HepG2 (cell line): ENCODE measurements at regions not wholly inside any gene's neighbourhood (a gene's known extent, or its start where the extent isn't known, plus 50 kb on each side); places are given as distances from the start of the nearest gene placed in this dataset.

ENCODE experiments used
- ATAC-seq: fragments of 200-7000 bp; cut with Tn5 transposase; 3 replicates; pipeline ENCODE4 v1.9.1; 2020; ENCODE audit warnings: mild to moderate bottlenecking, moderate library complexity
- BruUV-seq: library from RNA; stranded (reverse); fragments of 400-500 nt; replicated peaks from 2 replicates; lab custom pipeline; 2021; lab: Mats Ljungman, UMichigan
- CTCF ChIA-PET: fragments of 300-600 bp; formaldehyde crosslinking; extraction: SDS; loops from one replicate; lab custom pipeline; 2021; ENCODE audit warnings: low total read pairs, inconsistent platforms, low intra/inter-chr PET ratio; lab: Yijun Ruan, JAX
- POLR2A ChIA-PET: fragments of 350-600 bp; sonication (Branson Sonifier 250); formaldehyde crosslinking; loops from one replicate; lab custom pipeline; 2020; ENCODE audit warnings: antibody characterized with exemption, inconsistent platforms; lab: Yijun Ruan, JAX
- DNase-seq: peaks from one replicate; pipeline ENCODE4 v3.0.0-alpha.2; 2015; ENCODE audit warnings: low spot score
- FAIRE-seq: peaks from 3 replicates; lab custom pipeline; 2011; peaks lifted over from hg19 to GRCh38; lab: Jason Lieb, UNC
- H2AFZ ChIP-seq: one replicate; pipeline ENCODE4 v1.6.1; 2011; ENCODE audit warnings: low read length, inconsistent platforms
- H3K27ac ChIP-seq: fragments of 300-600 bp; 3 replicates; pipeline ENCODE4 v1.8.0; 2011; ENCODE audit warnings: mixed run types, mild to moderate bottlenecking, mixed read lengths, low read length, inconsistent platforms; ENCODE audit not compliant: insufficient read depth; ENCODE audit errors: extremely low read length
- H3K27me3 ChIP-seq, 2 experiments: fragments of 200-600 bp in 1 of 2; 2 replicates in 1 of 2; 3 replicates in 1 of 2; pipeline versions ENCODE4 v1.6.0 to v1.8.0; 2011; ENCODE audit warnings: low read length in 2 of 2, mild to moderate bottlenecking in 2 of 2, moderate library complexity in 2 of 2, inconsistent platforms in 1 of 2; ENCODE audit not compliant: insufficient read depth in 2 of 2, control insufficient read depth in 1 of 2
- H3K36me3 ChIP-seq, 2 experiments: fragments of 200-600 bp in 1 of 2; replicated peaks in 1 of 2; 2 replicates in 1 of 2; 3 replicates in 1 of 2; pipeline versions ENCODE4 v1.5.1 to v1.8.0; 2011; ENCODE audit warnings: low read length in 2 of 2, inconsistent platforms in 1 of 2; ENCODE audit not compliant: insufficient read depth in 2 of 2, control insufficient read depth in 1 of 2
- H3K4me1 ChIP-seq: 2 replicates; pipeline ENCODE4 v1.5.1; 2012; ENCODE audit warnings: low read length, inconsistent platforms; ENCODE audit not compliant: insufficient read depth
- H3K4me2 ChIP-seq: 2 replicates; pipeline ENCODE4 v1.6.0; 2011; ENCODE audit warnings: low read depth, low read length, inconsistent platforms
- H3K4me3 ChIP-seq, 3 experiments: fragments of 200-600 bp in 1 of 3; sonication (generic), shearing (Covaris generic) in 1 of 3; replicated peaks in 1 of 3; 2 replicates each; pipeline ENCODE4 v1.5.1; 2011 to 2016; ENCODE audit warnings: low read length in 3 of 3, inconsistent platforms in 2 of 3, low read depth in 2 of 3, mild to moderate bottlenecking in 2 of 3, control low read depth in 1 of 3, mixed read lengths in 1 of 3; ENCODE audit not compliant: insufficient read depth in 1 of 3
- H3K79me2 ChIP-seq: one replicate; pipeline ENCODE4 v1.6.1; 2011; ENCODE audit warnings: low read length, inconsistent platforms; ENCODE audit not compliant: insufficient read depth
- H3K9ac ChIP-seq: 2 replicates; pipeline ENCODE4 v1.6.0; 2011; ENCODE audit warnings: mild to moderate bottlenecking, low read depth, low read length, inconsistent platforms; ENCODE audit not compliant: insufficient read depth
- H3K9me3 ChIP-seq: 2 replicates; pipeline ENCODE4 v1.5.1; 2012; ENCODE audit warnings: mild to moderate bottlenecking, low read length
- H4K20me1 ChIP-seq: 2 replicates; pipeline ENCODE4 v1.6.0; 2011; ENCODE audit warnings: inconsistent platforms, mild to moderate bottlenecking, low read length, moderate library complexity; ENCODE audit not compliant: insufficient read depth
- AKAP8 ChIP-seq: sonication (generic); formaldehyde crosslinking; IDR thresholded peaks from 2 replicates; pipeline ENCODE4 v1.5.1; 2020; ENCODE audit warnings: mild to moderate bottlenecking, missing genetic modification reagents
- FOXC1 ChIP-seq: sonication (generic); formaldehyde crosslinking; IDR thresholded peaks from 2 replicates; pipeline ENCODE4 v1.8.0; 2022; ENCODE audit warnings: mild to moderate bottlenecking, missing genetic modification reagents, borderline replicate concordance
- IRX3 ChIP-seq: sonication (generic); formaldehyde crosslinking; IDR thresholded peaks from 2 replicates; pipeline ENCODE4 v1.8.1; 2023; ENCODE audit warnings: mild to moderate bottlenecking, low read depth, missing genetic modification reagents, borderline replicate concordance
- JARID2 ChIP-seq: sonication (generic); formaldehyde crosslinking; IDR thresholded peaks from 2 replicates; pipeline ENCODE4 v1.8.1; 2023; ENCODE audit warnings: missing genetic modification reagents, inconsistent platforms; ENCODE audit not compliant: insufficient replicate concordance
- MEIS1 ChIP-seq: sonication (generic); formaldehyde crosslinking; IDR thresholded peaks from 2 replicates; pipeline ENCODE4 v1.9.0; 2021; ENCODE audit warnings: mild to moderate bottlenecking, missing genetic modification reagents, moderate library complexity, borderline replicate concordance
- SRY ChIP-seq: sonication (generic); formaldehyde crosslinking; IDR thresholded peaks from 2 replicates; pipeline ENCODE4 v1.8.0; 2022; ENCODE audit warnings: mild to moderate bottlenecking, missing genetic modification reagents
- ZFP36L1 ChIP-seq: sonication (generic); formaldehyde crosslinking; IDR thresholded peaks from 2 replicates; pipeline ENCODE4 v1.8.0; 2022; ENCODE audit warnings: mild to moderate bottlenecking, missing genetic modification reagents, moderate library complexity
- ZNF484 ChIP-seq: sonication (generic); formaldehyde crosslinking; IDR thresholded peaks from 2 replicates; pipeline ENCODE4 v1.5.1; 2020; ENCODE audit warnings: mild to moderate bottlenecking, low read depth, missing genetic modification reagents, borderline replicate concordance
- ZNF790 ChIP-seq: sonication (generic); formaldehyde crosslinking; IDR thresholded peaks from 2 replicates; pipeline ENCODE4 v1.8.0; 2022; ENCODE audit warnings: missing genetic modification reagents, mild to moderate bottlenecking, borderline replicate concordance
- ZNF816 ChIP-seq: sonication (generic); formaldehyde crosslinking; IDR thresholded peaks from 2 replicates; pipeline ENCODE4 v1.8.0; 2022; ENCODE audit warnings: missing genetic modification reagents, mild to moderate bottlenecking, borderline replicate concordance
- ZNF839 ChIP-seq: sonication (generic); formaldehyde crosslinking; IDR thresholded peaks from 2 replicates; pipeline ENCODE4 v1.4.0; 2020; ENCODE audit warnings: missing genetic modification reagents, mild to moderate bottlenecking, borderline replicate concordance
- ZNF850 ChIP-seq: sonication (generic); formaldehyde crosslinking; conservative IDR thresholded peaks from 2 replicates; pipeline ENCODE4 v1.9.0; 2021; ENCODE audit warnings: mild to moderate bottlenecking, missing genetic modification reagents
- ZNF891 ChIP-seq: sonication (generic); formaldehyde crosslinking; IDR thresholded peaks from 2 replicates; pipeline ENCODE4 v1.5.0; 2020; ENCODE audit warnings: mild to moderate bottlenecking, missing genetic modification reagents
- WGBS: methylation state at CpG from one replicate; pipeline ENCODE4 v1.1.6; 2017; ENCODE audit warnings: low lambda C conversion rate; 5-methylcytosine and 5-hydroxymethylcytosine counted together
- in situ Hi-C: cut with HindIII; loops from 2 replicates; pipeline ENCODE4 v1.10.0; 2017; ENCODE audit warnings: low pct_unique_long_range_greater_than_20kb; ENCODE audit not compliant: extremely low pct_ligation_motif_present
- intact Hi-C: fragments of 100-400 bp; cut with micrococcal nuclease; formaldehyde crosslinking; loops from one replicate; pipeline ENCODE4 v1.10.0; 2022; ENCODE audit not compliant: unreplicated experiment
- TF ChIP-seq, protein P1 (sequence below): sonication (generic); formaldehyde crosslinking; IDR thresholded peaks from 2 replicates; pipeline ENCODE4 v1.5.1; 2020; ENCODE audit warnings: missing genetic modification reagents, mild to moderate bottlenecking, borderline replicate concordance
- TF ChIP-seq, protein P2 (sequence below): sonication (generic); formaldehyde crosslinking; IDR thresholded peaks from 2 replicates; pipeline ENCODE4 v1.5.0; 2020; ENCODE audit warnings: missing genetic modification reagents

DNA sequence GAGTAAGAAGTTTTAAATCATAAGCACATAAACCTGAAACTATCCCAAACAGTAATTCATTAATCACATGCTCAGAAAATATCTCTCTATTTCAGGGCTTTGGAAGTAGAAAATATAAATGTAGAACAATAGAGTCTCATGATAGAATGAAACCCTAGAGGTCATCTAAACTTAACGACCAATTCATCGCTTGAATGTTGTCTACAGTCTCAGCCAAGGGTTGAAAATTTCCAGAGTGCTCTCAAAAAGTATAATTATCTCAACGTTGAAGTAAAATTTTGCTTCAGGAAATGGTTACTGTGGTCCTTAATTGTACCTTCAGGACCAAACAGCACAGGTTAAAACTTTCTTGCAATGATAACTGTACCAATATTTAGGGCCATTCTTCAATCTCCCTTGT lies 1053.6 kb upstream of the SEL1L start:
- H2AFZ ChIP-seq = no peak overlapping the region
- no peak overlapping the region for H3K9ac ChIP-seq
- no peak overlapping the region for H3K27ac ChIP-seq
- TF ChIP-seq ZNF484 (CRISPR knock-in tag) (no peak), IRX3 (CRISPR knock-in tag) (no peak)
- TF ChIP-seq, protein P1, sequence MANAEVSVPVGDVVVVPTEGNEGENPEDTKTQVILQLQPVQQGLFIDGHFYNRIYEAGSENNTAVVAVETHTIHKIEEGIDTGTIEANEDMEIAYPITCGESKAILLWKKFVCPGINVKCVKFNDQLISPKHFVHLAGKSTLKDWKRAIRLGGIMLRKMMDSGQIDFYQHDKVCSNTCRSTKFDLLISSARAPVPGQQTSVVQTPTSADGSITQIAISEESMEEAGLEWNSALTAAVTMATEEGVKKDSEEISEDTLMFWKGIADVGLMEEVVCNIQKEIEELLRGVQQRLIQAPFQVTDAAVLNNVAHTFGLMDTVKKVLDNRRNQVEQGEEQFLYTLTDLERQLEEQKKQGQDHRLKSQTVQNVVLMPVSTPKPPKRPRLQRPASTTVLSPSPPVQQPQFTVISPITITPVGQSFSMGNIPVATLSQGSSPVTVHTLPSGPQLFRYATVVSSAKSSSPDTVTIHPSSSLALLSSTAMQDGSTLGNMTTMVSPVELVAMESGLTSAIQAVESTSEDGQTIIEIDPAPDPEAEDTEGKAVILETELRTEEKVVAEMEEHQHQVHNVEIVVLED = no peak
- DNase-seq (no peak), FAIRE-seq (no peak), ATAC-seq (no peak)
- peaks cover 72% of the 10 kb centered on the region for H3K9me3 ChIP-seq
- no peaks in the 10 kb centered on the region for H3K4me1 ChIP-seq
- no peak overlapping the region for H3K4me2 ChIP-seq
- CTCF ChIA-PET = no interaction called here
- no peak overlapping the region for H3K4me3 ChIP-seq
- no peaks in the 10 kb centered on the region for H4K20me1 ChIP-seq
- intact Hi-C loops (no loop called here), in situ Hi-C loops (no loop called here)
- no TSS peak for BruUV-seq
- no peaks in the 10 kb centered on the region for H3K79me2 ChIP-seq
- no peaks in the 10 kb centered on the region; a peak in 1 of 5 replicates for H3K27me3 ChIP-seq
- no peaks in the 10 kb centered on the region for H3K36me3 ChIP-seq
- POLR2A ChIA-PET = no interaction called here
- 1% methylated on average over 3 of the region's 3 CpGs for WGBS

DNA sequence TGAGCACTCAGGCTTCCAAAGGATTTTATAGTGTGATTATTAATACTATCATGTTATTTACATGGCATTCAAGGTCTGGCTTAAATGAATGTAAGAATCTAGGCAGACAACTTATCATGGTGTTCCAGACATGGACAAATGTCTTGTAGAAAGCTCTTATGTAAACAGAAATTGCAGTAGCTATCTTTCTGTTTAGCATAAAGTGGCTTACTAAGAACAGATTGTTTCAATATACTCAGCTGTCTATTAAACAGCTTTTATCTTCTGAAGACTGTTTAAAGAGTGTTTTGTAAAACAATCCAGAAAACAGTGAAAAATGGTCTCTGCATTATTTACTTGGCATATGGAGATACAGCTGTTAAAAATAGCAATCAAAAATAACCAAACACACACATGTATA lies 1061.8 kb upstream of the SEL1L start:
- no peak overlapping the region for H3K4me2 ChIP-seq
- ChIA-PET POLR2A (no interaction called here), CTCF (no interaction called here)
- no peak overlapping the region for H3K27ac ChIP-seq
- no peak overlapping the region for H2AFZ ChIP-seq
- no peaks in the 10 kb centered on the region for H3K79me2 ChIP-seq
- no peaks in the 10 kb centered on the region; a peak in 1 of 5 replicates for H3K27me3 ChIP-seq
- H3K4me1 ChIP-seq = no peaks in the 10 kb centered on the region
- H3K9ac ChIP-seq = no peak overlapping the region
- in situ Hi-C loops (no loop called here), intact Hi-C loops (no loop called here)
- no peak overlapping the region for H3K4me3 ChIP-seq
- BruUV-seq = no TSS peak
- peaks cover 69% of the 10 kb centered on the region for H3K9me3 ChIP-seq
- ATAC-seq (no peak), DNase-seq (no peak), FAIRE-seq (no peak)
- no peaks in the 10 kb centered on the region for H4K20me1 ChIP-seq
- no peaks in the 10 kb centered on the region for H3K36me3 ChIP-seq
- TF ChIP-seq ZNF839 (CRISPR knock-in tag) = no peak
- TF ChIP-seq ZNF790 (CRISPR knock-in tag) = no peak
- TF ChIP-seq AKAP8 = no peak
- TF ChIP-seq MEIS1 (CRISPR knock-in tag) = no peak
- TF ChIP-seq, protein P2, sequence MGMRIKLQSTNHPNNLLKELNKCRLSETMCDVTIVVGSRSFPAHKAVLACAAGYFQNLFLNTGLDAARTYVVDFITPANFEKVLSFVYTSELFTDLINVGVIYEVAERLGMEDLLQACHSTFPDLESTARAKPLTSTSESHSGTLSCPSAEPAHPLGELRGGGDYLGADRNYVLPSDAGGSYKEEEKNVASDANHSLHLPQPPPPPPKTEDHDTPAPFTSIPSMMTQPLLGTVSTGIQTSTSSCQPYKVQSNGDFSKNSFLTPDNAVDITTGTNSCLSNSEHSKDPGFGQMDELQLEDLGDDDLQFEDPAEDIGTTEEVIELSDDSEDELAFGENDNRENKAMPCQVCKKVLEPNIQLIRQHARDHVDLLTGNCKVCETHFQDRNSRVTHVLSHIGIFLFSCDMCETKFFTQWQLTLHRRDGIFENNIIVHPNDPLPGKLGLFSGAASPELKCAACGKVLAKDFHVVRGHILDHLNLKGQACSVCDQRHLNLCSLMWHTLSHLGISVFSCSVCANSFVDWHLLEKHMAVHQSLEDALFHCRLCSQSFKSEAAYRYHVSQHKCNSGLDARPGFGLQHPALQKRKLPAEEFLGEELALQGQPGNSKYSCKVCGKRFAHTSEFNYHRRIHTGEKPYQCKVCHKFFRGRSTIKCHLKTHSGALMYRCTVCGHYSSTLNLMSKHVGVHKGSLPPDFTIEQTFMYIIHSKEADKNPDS (CRISPR knock-in tag) = no peak
- no peak for TF ChIP-seq FOXC1 (CRISPR knock-in tag)
- TF ChIP-seq ZNF816 (CRISPR knock-in tag) = no peak
- no peak for TF ChIP-seq ZFP36L1 (CRISPR knock-in tag)
- no peak for TF ChIP-seq JARID2 (CRISPR knock-in tag)
- TF ChIP-seq SRY = no peak
- TF ChIP-seq ZNF850 = no peak
- no peak for TF ChIP-seq ZNF891 (CRISPR knock-in tag)
